OCI-LY1 (cell line): ENCODE measurements at regions not wholly inside any gene's neighbourhood (a gene's known extent, or its start where the extent isn't known, plus 50 kb on each side); places are given as distances from the start of the nearest gene placed in this dataset.
"Not testable (repeated sequence)": the region's sequence is repeated elsewhere in the genome, so short reads cannot be mapped to it uniquely, and the experiment has no call there.

Experiments
- H2AFZ ChIP-seq: fragments of 200-600 bp; sonication (generic), shearing (Covaris generic); 2 replicates; pipeline ENCODE4 v1.6.0; 2014; ENCODE audit warnings: antibody characterized with exemption, mild to moderate bottlenecking, low read length
- H3F3A ChIP-seq: fragments of 200-600 bp; sonication (generic), shearing (Covaris generic); 2 replicates; pipeline ENCODE4 v1.6.0; 2014; ENCODE audit warnings: mild to moderate bottlenecking, antibody characterized with exemption, low read length, moderate library complexity; ENCODE audit not compliant: insufficient read depth
- H3K27ac ChIP-seq: fragments of 200-600 bp; sonication (generic); 2 replicates; pipeline ENCODE4 v1.5.1; 2014; ENCODE audit warnings: low read length, mixed run types, mild to moderate bottlenecking, low read depth; ENCODE audit not compliant: poor library complexity, severe bottlenecking
- H3K27me3 ChIP-seq: fragments of 200-600 bp; sonication (generic); 2 replicates; pipeline ENCODE4 v1.6.0; 2014; ENCODE audit warnings: antibody characterized with exemption, mild to moderate bottlenecking, low read length, moderate library complexity; ENCODE audit not compliant: insufficient read depth
- H3K36me3 ChIP-seq: fragments of 200-600 bp; sonication (generic); 2 replicates; pipeline ENCODE4 v1.6.1; 2014; ENCODE audit warnings: mild to moderate bottlenecking, antibody characterized with exemption, low read length, moderate library complexity, mixed read lengths; ENCODE audit not compliant: insufficient read depth
- H3K4me1 ChIP-seq: fragments of 200-600 bp; sonication (generic); 2 replicates; pipeline ENCODE4 v1.5.1; 2014; ENCODE audit warnings: mild to moderate bottlenecking, low read length, moderate library complexity; ENCODE audit not compliant: insufficient read depth, severe bottlenecking
- H3K4me2 ChIP-seq: fragments of 200-600 bp; sonication (generic), shearing (Covaris generic); 2 replicates; pipeline ENCODE4 v1.6.1; 2014; ENCODE audit warnings: low read length
- H3K4me3 ChIP-seq: fragments of 200-600 bp; sonication (generic); 2 replicates; pipeline ENCODE4 v1.5.1; 2014; ENCODE audit warnings: low read length, low read depth, mild to moderate bottlenecking, mixed read lengths; ENCODE audit not compliant: poor library complexity, severe bottlenecking
- H3K79me2 ChIP-seq: fragments of 200-600 bp; shearing (Covaris generic); 2 replicates; pipeline ENCODE4 v1.6.1; 2016; ENCODE audit warnings: mixed run types, low read length, mixed read lengths; ENCODE audit not compliant: insufficient read depth
- H3K9ac ChIP-seq: fragments of 200-600 bp; sonication (generic), shearing (Covaris generic); 2 replicates; pipeline ENCODE4 v1.6.1; 2014; ENCODE audit warnings: mild to moderate bottlenecking, low read length, mixed read lengths
- H3K9me2 ChIP-seq: fragments of 200-600 bp; sonication (generic), shearing (Covaris generic); 2 replicates; pipeline ENCODE4 v1.6.1; 2014; ENCODE audit warnings: low read depth, mild to moderate bottlenecking, low read length, mixed read lengths
- H3K9me3 ChIP-seq: fragments of 200-600 bp; shearing (Covaris generic); 2 replicates; pipeline ENCODE4 v1.6.1; 2014; ENCODE audit warnings: low read length, mixed read lengths
- H4K20me1 ChIP-seq: fragments of 200-600 bp; sonication (generic), shearing (Covaris generic); 2 replicates; pipeline ENCODE4 v1.6.0; 2016; ENCODE audit warnings: mild to moderate bottlenecking, low read length; ENCODE audit not compliant: insufficient read depth
- EZH2 ChIP-seq: fragments of 200-600 bp; sonication (generic), shearing (Covaris generic); IDR thresholded peaks from 2 replicates; pipeline ENCODE4 v1.8.0; 2017; ENCODE audit warnings: borderline replicate concordance, mixed run types, mild to moderate bottlenecking, antibody characterized with exemption, low read length, moderate library complexity, mixed read lengths
- TF ChIP-seq, protein P1 (sequence below): fragments of 200-600 bp; sonication (generic), shearing (Covaris generic); IDR thresholded peaks from 2 replicates; pipeline ENCODE4 v1.5.1; 2017; ENCODE audit warnings: mild to moderate bottlenecking, antibody characterized with exemption, low read length, moderate library complexity, mixed read lengths

DNA sequence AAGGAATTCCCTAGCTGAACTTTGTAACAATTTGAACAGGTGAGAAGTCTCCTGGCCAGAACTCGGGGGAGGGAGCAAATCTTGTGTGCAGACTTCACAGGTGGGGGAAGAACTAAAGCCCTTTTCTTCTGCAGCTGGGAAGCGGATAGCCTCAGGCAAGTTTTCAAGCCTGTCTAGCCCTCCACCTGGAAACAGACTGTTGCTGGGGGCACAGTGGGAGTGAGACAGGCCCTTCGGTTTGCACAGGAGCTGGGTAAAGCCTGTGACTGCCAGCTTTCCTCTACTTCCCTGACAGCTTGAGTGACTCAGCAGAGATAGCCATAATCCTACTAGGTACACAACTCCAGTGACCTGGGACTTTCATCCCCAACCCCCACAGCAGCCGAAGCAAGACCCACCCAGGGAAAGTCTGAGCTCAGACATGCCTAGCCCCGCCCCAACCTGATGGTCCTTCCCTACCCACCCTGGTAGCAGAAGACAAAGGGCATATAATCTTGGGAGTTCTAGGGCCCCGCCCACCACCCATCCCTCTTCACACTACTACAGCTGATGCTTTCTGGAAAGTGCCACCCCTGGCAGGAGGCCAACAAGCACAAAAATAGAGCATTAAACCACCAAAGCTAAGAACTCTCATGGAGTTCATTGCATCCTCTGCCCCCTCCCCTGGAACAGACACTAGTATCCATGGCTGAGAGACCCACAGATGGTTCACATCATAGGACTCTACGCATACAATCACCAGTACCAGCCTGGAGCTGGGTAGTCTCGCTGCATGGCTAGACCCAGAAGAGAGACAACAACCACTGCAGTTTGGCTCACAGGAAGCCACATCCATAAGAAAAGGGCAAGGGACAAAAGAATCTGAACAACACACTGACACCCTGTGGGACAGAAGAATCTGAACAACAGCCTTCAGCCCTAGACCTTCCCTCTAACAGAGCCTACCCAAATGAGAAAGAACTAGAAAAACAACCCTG is 479.0 kb downstream of the RAP2B start:
- Histone ChIP-seq H3K79me2 (no peaks in the 10 kb centered on the region), H3K9me3 (no peaks in the 10 kb centered on the region), H3K9ac (no peak overlapping the region), H4K20me1 (no peaks in the 10 kb centered on the region), H3K27me3 (no peaks in the 10 kb centered on the region), H3F3A (no peaks in the 10 kb centered on the region), H3K9me2 (no peaks in the 10 kb centered on the region), H2AFZ (no peak overlapping the region), H3K36me3 (no peaks in the 10 kb centered on the region), H3K4me1 (no peaks in the 10 kb centered on the region), H3K27ac (no peak overlapping the region), H3K4me2 (no peak overlapping the region), H3K4me3 (no peak overlapping the region)
- no peak for TF ChIP-seq EZH2
- TF ChIP-seq, protein P1, sequence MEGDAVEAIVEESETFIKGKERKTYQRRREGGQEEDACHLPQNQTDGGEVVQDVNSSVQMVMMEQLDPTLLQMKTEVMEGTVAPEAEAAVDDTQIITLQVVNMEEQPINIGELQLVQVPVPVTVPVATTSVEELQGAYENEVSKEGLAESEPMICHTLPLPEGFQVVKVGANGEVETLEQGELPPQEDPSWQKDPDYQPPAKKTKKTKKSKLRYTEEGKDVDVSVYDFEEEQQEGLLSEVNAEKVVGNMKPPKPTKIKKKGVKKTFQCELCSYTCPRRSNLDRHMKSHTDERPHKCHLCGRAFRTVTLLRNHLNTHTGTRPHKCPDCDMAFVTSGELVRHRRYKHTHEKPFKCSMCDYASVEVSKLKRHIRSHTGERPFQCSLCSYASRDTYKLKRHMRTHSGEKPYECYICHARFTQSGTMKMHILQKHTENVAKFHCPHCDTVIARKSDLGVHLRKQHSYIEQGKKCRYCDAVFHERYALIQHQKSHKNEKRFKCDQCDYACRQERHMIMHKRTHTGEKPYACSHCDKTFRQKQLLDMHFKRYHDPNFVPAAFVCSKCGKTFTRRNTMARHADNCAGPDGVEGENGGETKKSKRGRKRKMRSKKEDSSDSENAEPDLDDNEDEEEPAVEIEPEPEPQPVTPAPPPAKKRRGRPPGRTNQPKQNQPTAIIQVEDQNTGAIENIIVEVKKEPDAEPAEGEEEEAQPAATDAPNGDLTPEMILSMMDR, result no peak

DNA sequence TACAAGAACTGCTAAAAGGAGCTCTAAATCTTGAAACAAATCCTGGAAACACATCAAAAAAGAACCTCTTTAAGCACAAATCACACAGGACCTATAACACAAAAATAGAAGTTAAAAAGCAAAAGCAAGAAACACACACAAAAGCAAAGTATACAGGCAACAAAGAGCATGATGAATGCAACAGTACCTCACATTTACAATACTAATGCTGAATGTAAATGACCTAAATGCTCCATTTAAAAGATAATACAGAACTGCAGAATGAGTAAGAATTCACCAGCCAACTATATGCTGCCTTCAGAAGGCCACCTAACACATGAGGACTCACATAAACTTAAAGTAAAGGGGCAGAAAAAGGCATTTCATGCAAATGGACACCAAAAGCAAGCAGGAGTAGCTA is 478.6 kb upstream of the ARHGEF26 start:
- not testable (repeated sequence) for H2AFZ ChIP-seq, H3K27me3 ChIP-seq, H3K9me3 ChIP-seq, H3K36me3 ChIP-seq, H3K79me2 ChIP-seq, H3K4me3 ChIP-seq, H3K9me2 ChIP-seq, H3F3A ChIP-seq, H3K4me1 ChIP-seq, H3K9ac ChIP-seq, H3K27ac ChIP-seq, H4K20me1 ChIP-seq, H3K4me2 ChIP-seq

DNA sequence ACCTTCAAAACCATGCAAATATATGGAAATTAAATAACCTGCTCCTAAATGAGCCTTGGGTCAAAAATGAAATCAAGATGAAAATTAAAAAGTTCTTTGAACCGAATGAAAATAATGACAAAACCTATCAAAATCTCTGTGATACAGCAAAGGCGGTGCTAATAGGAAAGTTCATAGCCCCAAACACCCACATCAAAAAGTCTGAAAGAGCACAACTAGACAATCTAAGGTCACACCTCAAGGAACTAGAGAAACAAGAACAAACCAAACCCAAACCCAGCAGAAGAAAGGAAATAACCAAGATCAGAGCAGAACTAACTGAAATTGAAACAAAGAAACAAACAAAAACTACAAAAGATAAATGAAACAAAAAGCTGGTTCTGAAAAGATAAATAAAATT is 477.7 kb upstream of the ARHGEF26 start:
- H3F3A ChIP-seq, H3K79me2 ChIP-seq, H3K9me2 ChIP-seq, H3K27me3 ChIP-seq, H3K36me3 ChIP-seq, H4K20me1 ChIP-seq, H3K4me1 ChIP-seq, H3K27ac ChIP-seq, H3K4me3 ChIP-seq, H3K9me3 ChIP-seq, H2AFZ ChIP-seq, H3K9ac ChIP-seq, H3K4me2 ChIP-seq: not testable (repeated sequence)

DNA sequence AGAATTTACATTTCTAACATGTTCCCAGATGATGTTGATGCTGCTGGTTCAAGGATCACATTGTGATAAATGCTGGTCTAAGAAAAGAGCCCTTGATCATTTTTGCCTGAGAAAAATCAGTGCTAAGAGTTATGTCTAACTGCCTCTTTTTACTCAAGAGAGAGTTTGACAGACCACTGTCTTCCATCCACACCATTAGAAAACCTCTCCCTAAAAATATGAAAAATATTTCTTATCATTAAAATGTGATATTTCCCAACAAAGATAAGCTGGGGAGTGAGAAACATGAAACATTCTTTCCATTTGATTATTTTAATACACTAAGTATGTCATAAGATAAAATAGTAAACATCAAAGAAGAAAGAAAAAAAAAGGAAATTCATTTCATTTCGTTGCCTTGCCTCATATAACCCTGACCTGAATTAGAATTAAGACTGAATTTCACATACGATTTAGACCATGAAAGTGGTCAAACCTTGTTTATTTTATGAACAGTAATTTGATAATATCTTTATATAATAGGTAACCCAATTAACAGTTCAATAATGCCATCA is 471.8 kb upstream of the ARHGEF26 start:
- no peak for TF ChIP-seq EZH2
- TF ChIP-seq, protein P1, result no peak
- H4K20me1 ChIP-seq, result no peaks in the 10 kb centered on the region
- H3K9me2 ChIP-seq, result no peaks in the 10 kb centered on the region
- H3K4me3 ChIP-seq, result no peak overlapping the region
- no peaks in the 10 kb centered on the region for H3K36me3 ChIP-seq
- no peaks in the 10 kb centered on the region for H3K79me2 ChIP-seq
- no peaks in the 10 kb centered on the region for H3F3A ChIP-seq
- H3K4me2 ChIP-seq, result no peak overlapping the region
- no peaks in the 10 kb centered on the region for H3K4me1 ChIP-seq
- H3K9ac ChIP-seq, result no peak overlapping the region
- H3K9me3 ChIP-seq, result no peaks in the 10 kb centered on the region
- no peak overlapping the region for H2AFZ ChIP-seq
- H3K27me3 ChIP-seq, result no peaks in the 10 kb centered on the region
- H3K27ac ChIP-seq, result no peak overlapping the region
